IMR-90 (cell line): ENCODE measurements at regions not wholly inside any gene's neighbourhood (a gene's known extent, or its start where the extent isn't known, plus 50 kb on each side); places are given as distances from the start of the nearest gene placed in this dataset.

Experiments
- ATAC-seq: fragments of 200-7000 bp; cut with Tn5 transposase; 2 replicates; pipeline ENCODE4 v1.9.1; 2020; ENCODE audit warnings: low read depth, mild to moderate bottlenecking, moderate library complexity
- BruUV-seq: library from RNA; stranded (reverse); fragments of 400-500 nt; replicated peaks from 2 replicates; lab custom pipeline; 2021; lab: Mats Ljungman, UMichigan
- CTCF ChIA-PET: fragments of 300-600 bp; formaldehyde crosslinking; extraction: SDS; loops from one replicate; lab custom pipeline; 2021; ENCODE audit warnings: antibody characterized with exemption; lab: Yijun Ruan, JAX
- POLR2A ChIA-PET: fragments of 300-600 bp; sonication (Branson Sonifier 250); formaldehyde crosslinking; loops from one replicate; lab custom pipeline; 2022; ENCODE audit warnings: antibody characterized with exemption; ENCODE audit not compliant: unreplicated experiment; lab: Charles Lee
- DNase-seq: peaks from one replicate; pipeline ENCODE4 v3.0.0; 2013
- H2AFZ ChIP-seq: replicated peaks from 2 replicates; pipeline ENCODE3; 2013; ENCODE audit warnings: low read length, mild to moderate bottlenecking; ENCODE audit not compliant: poor library complexity
- H2AK5ac ChIP-seq: 2 replicates; pipeline ENCODE4 v1.6.1; 2013; ENCODE audit warnings: low read depth, low read length, inconsistent platforms
- H2AK9ac ChIP-seq: replicated peaks from 2 replicates; pipeline ENCODE3; 2013; ENCODE audit warnings: mild to moderate bottlenecking, low read depth, low read length, moderate library complexity; ENCODE audit not compliant: poor library complexity
- H2BK120ac ChIP-seq: 2 replicates; pipeline ENCODE4 v1.6.1; 2013; ENCODE audit warnings: low read depth, low read length, inconsistent platforms
- H2BK15ac ChIP-seq: 3 replicates; pipeline ENCODE4 v1.6.1; 2013; ENCODE audit warnings: low read depth, low read length, inconsistent platforms
- H2BK20ac ChIP-seq: 2 replicates; pipeline ENCODE4 v1.6.1; 2013; ENCODE audit warnings: low read depth, mild to moderate bottlenecking, inconsistent platforms, low read length, moderate library complexity
- H2BK5ac ChIP-seq: 2 replicates; pipeline ENCODE4 v1.6.1; 2013; ENCODE audit warnings: mild to moderate bottlenecking, low read depth, low read length, inconsistent platforms; ENCODE audit not compliant: poor library complexity, severe bottlenecking
- H3K14ac ChIP-seq: replicated peaks from 2 replicates; pipeline ENCODE4 v1.6.1; 2013; ENCODE audit warnings: low read depth, low read length, inconsistent platforms
- H3K18ac ChIP-seq: 2 replicates; pipeline ENCODE4 v1.6.1; 2013; ENCODE audit warnings: low read depth, low read length, control low read depth
- H3K23ac ChIP-seq: 2 replicates; pipeline ENCODE4 v1.6.1; 2013; ENCODE audit warnings: low read depth, low read length, inconsistent platforms
- H3K27ac ChIP-seq: 2 replicates; pipeline ENCODE4 v1.5.1; 2013; ENCODE audit warnings: mild to moderate bottlenecking, control low read depth, low read length; ENCODE audit not compliant: insufficient read depth
- H3K27me3 ChIP-seq: 2 replicates; pipeline ENCODE4 v1.6.1; 2013; ENCODE audit warnings: low read length; ENCODE audit not compliant: control insufficient read depth, insufficient read depth
- H3K36me3 ChIP-seq: 2 replicates; pipeline ENCODE4 v1.6.1; 2013; ENCODE audit warnings: low read length, mixed read lengths; ENCODE audit not compliant: control insufficient read depth, insufficient read depth
- H3K4ac ChIP-seq: 2 replicates; pipeline ENCODE4 v1.6.1; 2013; ENCODE audit warnings: low read depth, low read length, inconsistent platforms
- H3K4me1 ChIP-seq: 2 replicates; pipeline ENCODE4 v1.6.1; 2013; ENCODE audit warnings: low read length, mixed read lengths; ENCODE audit not compliant: control insufficient read depth, insufficient read depth
- H3K4me2 ChIP-seq: 2 replicates; pipeline ENCODE4 v1.6.1; 2013; ENCODE audit warnings: low read depth, mild to moderate bottlenecking, control low read depth, low read length, moderate library complexity
- H3K4me3 ChIP-seq: 2 replicates; pipeline ENCODE4 v1.5.1; 2013; ENCODE audit warnings: low read depth, mild to moderate bottlenecking, control low read depth, low read length, moderate library complexity; ENCODE audit not compliant: insufficient read depth
- H3K56ac ChIP-seq: 2 replicates; pipeline ENCODE4 v1.6.1; 2013; ENCODE audit warnings: low read length, inconsistent platforms; ENCODE audit not compliant: insufficient read depth; ENCODE audit errors: extremely low read depth
- H3K79me1 ChIP-seq, 2 experiments: 2 replicates each; pipeline ENCODE4 v1.6.1; 2013; ENCODE audit warnings: low read length in 2 of 2, inconsistent platforms in 1 of 2, low read depth in 1 of 2
- H3K9ac ChIP-seq: 2 replicates; pipeline ENCODE4 v1.6.1; 2013; ENCODE audit warnings: low read depth, low read length, control low read depth
- H3K9me1 ChIP-seq: 2 replicates; pipeline ENCODE4 v1.6.1; 2013; ENCODE audit warnings: low read length, inconsistent platforms; ENCODE audit not compliant: insufficient read depth
- H3K9me3 ChIP-seq: 2 replicates; pipeline ENCODE4 v1.6.1; 2013; ENCODE audit warnings: low read length; ENCODE audit not compliant: control insufficient read depth, insufficient read depth
- H4K20me1 ChIP-seq: 2 replicates; pipeline ENCODE4 v1.6.1; 2013; ENCODE audit warnings: low read length, inconsistent platforms; ENCODE audit not compliant: insufficient read depth
- H4K5ac ChIP-seq: 2 replicates; pipeline ENCODE4 v1.6.1; 2013; ENCODE audit warnings: mild to moderate bottlenecking, low read depth, low read length, control low read depth
- H4K8ac ChIP-seq, 2 experiments: 2 replicates each; pipeline ENCODE4 v1.6.1; 2013; ENCODE audit warnings: low read depth in 2 of 2, low read length in 2 of 2, control low read depth in 1 of 2, inconsistent platforms in 1 of 2
- H4K91ac ChIP-seq: 2 replicates; pipeline ENCODE4 v1.6.1; 2013; ENCODE audit warnings: low read depth, low read length, inconsistent platforms; ENCODE audit not compliant: insufficient read depth
- MXI1 ChIP-seq: IDR thresholded peaks from 2 replicates; pipeline ENCODE4 v1.6.1; 2012; ENCODE audit warnings: low read depth, mild to moderate bottlenecking, low read length, moderate library complexity, borderline replicate concordance
- WGBS, 2 experiments: methylation state at CpG; one replicate each; pipeline versions ENCODE4 v1.1.5 to v1.1.7; 2013; ENCODE audit warnings: missing lambda C conversion rate in 2 of 2; ENCODE audit not compliant: insufficient read length in 1 of 2; ENCODE audit errors: extremely low coverage in 2 of 2; 5-methylcytosine and 5-hydroxymethylcytosine counted together
- dilution Hi-C: fragments of 300-500 bp; cut with HindIII; formaldehyde crosslinking; loops from one replicate; pipeline ENCODE4 v1.14.3; 2018; ENCODE audit warnings: low sequenced_read_pairs; ENCODE audit not compliant: unreplicated experiment
- in situ Hi-C: fragments of 300-500 bp; cut with MboI; formaldehyde crosslinking; loops from 3 replicates; pipeline ENCODE4 v1.14.3; 2019; ENCODE audit warnings: low sequenced_read_pairs, inconsistent platforms, mixed read lengths
- intact Hi-C: fragments of 100-400 bp; cut with micrococcal nuclease; formaldehyde crosslinking; loops from 2 replicates; pipeline ENCODE4 v1.10.0; 2022

GRCh38 chr14:51453869-51454268 is 197.8 kb upstream of the FRMD6 start:
- no peak for ATAC-seq
- H4K8ac ChIP-seq: peak overlapping the region; percentile 28 to 46; a peak in 1 of 4 replicates
- no peak overlapping the region for H4K5ac ChIP-seq
- no peak overlapping the region for H3K18ac ChIP-seq
- H3K36me3 ChIP-seq: no peaks in the 10 kb centered on the region
- no peak overlapping the region for H3K4me2 ChIP-seq
- no peaks in the 10 kb centered on the region for H4K20me1 ChIP-seq
- intact Hi-C loops (no loop called here), in situ Hi-C loops (no loop called here), dilution Hi-C loops (no loop called here)
- H3K27me3 ChIP-seq: no peaks in the 10 kb centered on the region
- WGBS, 2 experiments: 100% methylated on average over 5 of the region's 8 CpGs; no CpG with 5 or more reads in 1 of the 2 experiments
- peaks cover 11% of the 10 kb centered on the region for H3K4me1 ChIP-seq
- no peaks in the 10 kb centered on the region for H3K9me3 ChIP-seq
- H2AK5ac ChIP-seq: peak overlapping the region; percentile 27; the same call in 1 of the 2 replicates
- BruUV-seq: no TSS peak
- ChIA-PET POLR2A (no interaction called here), CTCF (no interaction called here)
- peak overlapping the region; percentile 75; the same call in 1 of the 2 replicates for H2BK20ac ChIP-seq
- no peak overlapping the region for H2AFZ ChIP-seq
- H2AK9ac ChIP-seq: no peak overlapping the region
- H2BK120ac ChIP-seq: peak overlapping the region; percentile 48; the same call in 1 of the 2 replicates
- no peak for DNase-seq
- no peak overlapping the region for H3K9ac ChIP-seq
- H3K14ac ChIP-seq: peak overlapping the region; percentile 29; the same call in 1 of the 2 replicates
- no peak for TF ChIP-seq MXI1
- peak overlapping the region; percentile 17; the same call in 1 of the 2 replicates for H3K4ac ChIP-seq
- no peak overlapping the region for H3K27ac ChIP-seq
- H2BK15ac ChIP-seq: peak overlapping the region; percentile 95; the same call in 1 of the 3 replicates
- no peak overlapping the region for H4K91ac ChIP-seq
- peaks cover 23% of the 10 kb centered on the region for H3K9me1 ChIP-seq
- no peak overlapping the region for H3K23ac ChIP-seq
- no peak overlapping the region for H3K56ac ChIP-seq
- no peak overlapping the region for H3K4me3 ChIP-seq
- peaks cover 0 to 5% of the 10 kb centered on the region in 2 experiments; a peak in 1 of 4 replicates for H3K79me1 ChIP-seq
- no peak overlapping the region for H2BK5ac ChIP-seq
